ENCODE measurements at regions not wholly inside any gene's neighbourhood (a gene's known extent, or its start where the extent isn't known, plus 50 kb on each side); places are given as distances from the start of the nearest gene placed in this dataset.

- TF ChIP-seq POLR2A (IDR thresholded peaks at IDR 0.05) (no peak), CTCF (IDR thresholded peaks at IDR 0.05) (no peak)
Measured at GRCh38 chr7:42460148-42460547, 223.1 kb upstream of the GLI3 start.
